Midbrain (tissue), 1 donor: ENCODE measurements at regions not wholly inside any gene's neighbourhood (a gene's known extent, or its start where the extent isn't known, plus 50 kb on each side); places are given as distances from the start of the nearest gene placed in this dataset.

Experiments
- DNase-seq: peaks from one replicate; lab custom pipeline; 2025; lab: John Stamatoyannopoulos, UW

GRCh38 chr15:31824024-31824423 is 206.3 kb upstream of the CHRNA7 start:
- peak; percentile 54 for DNase-seq

- peak; percentile 21 for DNase-seq
Measured at GRCh38 chr15:31828594-31828993, 201.7 kb upstream of the CHRNA7 start.

GRCh38 chr15:31830591-31830990 is 199.7 kb upstream of the CHRNA7 start:
- no peak for DNase-seq

- DNase-seq: no peak
Measured at GRCh38 chr15:31831596-31831995, 198.7 kb upstream of the CHRNA7 start.

GRCh38 chr15:31834654-31835053 is 195.7 kb upstream of the CHRNA7 start:
- no peak for DNase-seq

GRCh38 chr15:31839388-31839787 is 190.9 kb upstream of the CHRNA7 start:
- DNase-seq: no peak

GRCh38 chr15:31840849-31841476 is 189.4 kb upstream of the CHRNA7 start:
- no peak for DNase-seq

- DNase-seq: peak; percentile 30
Measured at GRCh38 chr15:31842532-31843195, 187.7 kb upstream of the CHRNA7 start.

- DNase-seq: peak; percentile 82
Measured at GRCh38 chr15:31843426-31844055, 186.8 kb upstream of the CHRNA7 start.

- DNase-seq: no peak
Measured at GRCh38 chr15:31845791-31846190, 184.5 kb upstream of the CHRNA7 start.

GRCh38 chr15:31847961-31848360 is 182.4 kb upstream of the CHRNA7 start:
- DNase-seq: no peak

- no peak for DNase-seq
Measured at GRCh38 chr15:31848621-31849020, 181.7 kb upstream of the CHRNA7 start.

GRCh38 chr15:31852933-31853799 is 177.1 kb upstream of the CHRNA7 start:
- DNase-seq: peak; percentile 60

GRCh38 chr15:31856581-31856980 is 173.7 kb upstream of the CHRNA7 start:
- DNase-seq: no peak

- DNase-seq: no peak
Measured at GRCh38 chr15:31857194-31857593, 173.1 kb upstream of the CHRNA7 start.

- DNase-seq: no peak
Measured at GRCh38 chr15:31858026-31858425, 172.3 kb upstream of the CHRNA7 start.

- no peak for DNase-seq
Measured at GRCh38 chr15:31866248-31866647, 164.1 kb upstream of the CHRNA7 start.

- DNase-seq: peak; percentile 66
Measured at GRCh38 chr15:31867536-31868442, 162.5 kb upstream of the CHRNA7 start.

- DNase-seq: peak; percentile 42
Measured at GRCh38 chr15:31869686-31870307, 160.5 kb upstream of the CHRNA7 start.

- peak; percentile 92 for DNase-seq
Measured at GRCh38 chr15:31870328-31871165, 159.8 kb upstream of the CHRNA7 start, which contains the start of gene OTUD7A. TSS of gene OTUD7A (minus strand) at chr15:31870673.
